ENCODE measurements at regions not wholly inside any gene's neighbourhood (a gene's known extent, or its start where the extent isn't known, plus 50 kb on each side); places are given as distances from the start of the nearest gene placed in this dataset.

- no peaks in the 10 kb centered on the region for H3K9me3 ChIP-seq
- TF ChIP-seq POLR2A (IDR thresholded peaks at IDR 0.05) (no peak), CTCF (IDR thresholded peaks at IDR 0.05) (no peak)
- no peaks in the 10 kb centered on the region for H3K27me3 ChIP-seq
- H3K27ac ChIP-seq: no peak overlapping the region
- DNase-seq: no peak
- H3K4me3 ChIP-seq: no peak overlapping the region
- no peaks in the 10 kb centered on the region for H3K4me1 ChIP-seq
- H3K36me3 ChIP-seq: no peaks in the 10 kb centered on the region
These were observed 137.2 kb downstream of the CYSLTR2 start for GRCh38 chr13:48790966-48791365.

DNA sequence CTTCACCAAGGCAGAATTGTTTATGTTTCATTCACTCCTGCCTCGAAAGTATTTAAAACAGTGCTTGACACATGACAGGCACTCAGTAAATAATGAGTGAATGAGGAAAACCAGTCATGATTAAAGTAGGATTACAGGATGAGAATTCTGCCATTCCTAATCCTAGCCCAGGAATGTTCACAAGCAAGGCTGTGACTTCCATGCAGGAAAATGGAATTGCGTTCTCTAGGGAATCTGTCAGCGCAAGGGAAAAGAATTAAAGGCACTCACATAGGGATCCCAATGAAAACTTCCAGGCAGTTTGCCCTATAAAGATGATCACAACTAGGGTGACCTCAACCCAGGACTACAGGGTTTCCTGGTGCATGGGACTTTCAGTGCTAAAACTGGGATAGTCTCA lies 143.4 kb downstream of the CYSLTR2 start:
- no peak overlapping the region for H3K27ac ChIP-seq
- no peaks in the 10 kb centered on the region for H3K4me1 ChIP-seq
- no peaks in the 10 kb centered on the region for H3K27me3 ChIP-seq
- no peaks in the 10 kb centered on the region for H3K36me3 ChIP-seq
- no peak for TF ChIP-seq POLR2A (IDR thresholded peaks at IDR 0.05)
- no peak for TF ChIP-seq CTCF (IDR thresholded peaks at IDR 0.05)
- H3K9me3 ChIP-seq: no peaks in the 10 kb centered on the region
- H3K4me3 ChIP-seq: no peak overlapping the region
- no peak for DNase-seq

DNA sequence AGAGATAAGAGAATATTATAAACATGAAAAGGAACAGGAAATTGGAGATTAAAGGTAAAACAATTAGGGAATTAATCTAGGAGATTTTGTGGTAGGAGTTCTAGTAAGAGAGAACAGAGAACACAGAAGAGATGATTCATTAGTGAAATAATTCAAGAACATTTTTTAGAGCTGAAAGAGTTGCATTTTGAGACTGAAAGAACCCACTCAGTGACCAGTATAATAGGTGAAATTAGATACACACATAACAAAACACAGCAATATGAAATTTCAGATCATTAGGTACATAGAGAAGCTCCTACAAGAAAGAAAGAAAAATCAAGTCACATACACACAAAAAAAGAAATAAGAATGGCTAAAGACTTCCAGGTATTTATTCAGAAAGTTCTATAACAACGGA lies 144.0 kb downstream of the CYSLTR2 start:
- H3K27ac ChIP-seq: no peak overlapping the region
- no peak overlapping the region for H3K4me3 ChIP-seq
- TF ChIP-seq POLR2A (IDR thresholded peaks at IDR 0.05) (no peak), CTCF (IDR thresholded peaks at IDR 0.05) (no peak)
- H3K36me3 ChIP-seq: no peaks in the 10 kb centered on the region
- DNase-seq: no peak
- no peaks in the 10 kb centered on the region for H3K4me1 ChIP-seq
- no peaks in the 10 kb centered on the region for H3K9me3 ChIP-seq
- no peaks in the 10 kb centered on the region for H3K27me3 ChIP-seq

- no peaks in the 10 kb centered on the region for H3K9me3 ChIP-seq
- DNase-seq: no peak
- no peak for TF ChIP-seq CTCF (IDR thresholded peaks at IDR 0.05)
- no peak for TF ChIP-seq POLR2A (IDR thresholded peaks at IDR 0.05)
- no peaks in the 10 kb centered on the region for H3K36me3 ChIP-seq
- no peaks in the 10 kb centered on the region for H3K4me1 ChIP-seq
- no peak overlapping the region for H3K27ac ChIP-seq
- H3K4me3 ChIP-seq: no peak overlapping the region
- no peaks in the 10 kb centered on the region for H3K27me3 ChIP-seq
These were observed 144.5 kb downstream of the CYSLTR2 start for GRCh38 chr13:48798180-48798579.

GRCh38 chr13:48801255-48801654 lies 147.5 kb downstream of the CYSLTR2 start:
- Histone ChIP-seq H3K36me3 (no peaks in the 10 kb centered on the region), H3K4me3 (no peak overlapping the region), H3K27ac (no peak overlapping the region), H3K4me1 (no peaks in the 10 kb centered on the region), H3K27me3 (no peaks in the 10 kb centered on the region), H3K9me3 (no peaks in the 10 kb centered on the region)
- TF ChIP-seq POLR2A (IDR thresholded peaks at IDR 0.05) (no peak), CTCF (IDR thresholded peaks at IDR 0.05) (no peak)
- no peak for DNase-seq

Data from Peyer's patch (tissue), 4 donors.